IMR-90 (cell line): ENCODE measurements at regions not wholly inside any gene's neighbourhood (a gene's known extent, or its start where the extent isn't known, plus 50 kb on each side); places are given as distances from the start of the nearest gene placed in this dataset.

Experiments
- ATAC-seq: fragments of 200-7000 bp; cut with Tn5 transposase; 2 replicates; pipeline ENCODE4 v1.9.1; 2020; ENCODE audit warnings: low read depth, mild to moderate bottlenecking, moderate library complexity
- BruUV-seq: library from RNA; stranded (reverse); fragments of 400-500 nt; replicated peaks from 2 replicates; lab custom pipeline; 2021; lab: Mats Ljungman, UMichigan
- CTCF ChIA-PET: fragments of 300-600 bp; formaldehyde crosslinking; extraction: SDS; loops from one replicate; lab custom pipeline; 2021; ENCODE audit warnings: antibody characterized with exemption; lab: Yijun Ruan, JAX
- POLR2A ChIA-PET: fragments of 300-600 bp; sonication (Branson Sonifier 250); formaldehyde crosslinking; loops from one replicate; lab custom pipeline; 2022; ENCODE audit warnings: antibody characterized with exemption; ENCODE audit not compliant: unreplicated experiment; lab: Charles Lee
- DNase-seq: peaks from one replicate; pipeline ENCODE4 v3.0.0; 2013
- H2AFZ ChIP-seq: replicated peaks from 2 replicates; pipeline ENCODE3; 2013; ENCODE audit warnings: low read length, mild to moderate bottlenecking; ENCODE audit not compliant: poor library complexity
- H2AK5ac ChIP-seq: 2 replicates; pipeline ENCODE4 v1.6.1; 2013; ENCODE audit warnings: low read depth, low read length, inconsistent platforms
- H2AK9ac ChIP-seq: replicated peaks from 2 replicates; pipeline ENCODE3; 2013; ENCODE audit warnings: mild to moderate bottlenecking, low read depth, low read length, moderate library complexity; ENCODE audit not compliant: poor library complexity
- H2BK120ac ChIP-seq: 2 replicates; pipeline ENCODE4 v1.6.1; 2013; ENCODE audit warnings: low read depth, low read length, inconsistent platforms
- H2BK15ac ChIP-seq: 3 replicates; pipeline ENCODE4 v1.6.1; 2013; ENCODE audit warnings: low read depth, low read length, inconsistent platforms
- H2BK20ac ChIP-seq: 2 replicates; pipeline ENCODE4 v1.6.1; 2013; ENCODE audit warnings: low read depth, mild to moderate bottlenecking, inconsistent platforms, low read length, moderate library complexity
- H2BK5ac ChIP-seq: 2 replicates; pipeline ENCODE4 v1.6.1; 2013; ENCODE audit warnings: mild to moderate bottlenecking, low read depth, low read length, inconsistent platforms; ENCODE audit not compliant: poor library complexity, severe bottlenecking
- H3K14ac ChIP-seq: replicated peaks from 2 replicates; pipeline ENCODE4 v1.6.1; 2013; ENCODE audit warnings: low read depth, low read length, inconsistent platforms
- H3K18ac ChIP-seq: 2 replicates; pipeline ENCODE4 v1.6.1; 2013; ENCODE audit warnings: low read depth, low read length, control low read depth
- H3K23ac ChIP-seq: 2 replicates; pipeline ENCODE4 v1.6.1; 2013; ENCODE audit warnings: low read depth, low read length, inconsistent platforms
- H3K27ac ChIP-seq: 2 replicates; pipeline ENCODE4 v1.5.1; 2013; ENCODE audit warnings: mild to moderate bottlenecking, control low read depth, low read length; ENCODE audit not compliant: insufficient read depth
- H3K27me3 ChIP-seq: 2 replicates; pipeline ENCODE4 v1.6.1; 2013; ENCODE audit warnings: low read length; ENCODE audit not compliant: control insufficient read depth, insufficient read depth
- H3K36me3 ChIP-seq: 2 replicates; pipeline ENCODE4 v1.6.1; 2013; ENCODE audit warnings: low read length, mixed read lengths; ENCODE audit not compliant: control insufficient read depth, insufficient read depth
- H3K4ac ChIP-seq: 2 replicates; pipeline ENCODE4 v1.6.1; 2013; ENCODE audit warnings: low read depth, low read length, inconsistent platforms
- H3K4me1 ChIP-seq: 2 replicates; pipeline ENCODE4 v1.6.1; 2013; ENCODE audit warnings: low read length, mixed read lengths; ENCODE audit not compliant: control insufficient read depth, insufficient read depth
- H3K4me2 ChIP-seq: 2 replicates; pipeline ENCODE4 v1.6.1; 2013; ENCODE audit warnings: low read depth, mild to moderate bottlenecking, control low read depth, low read length, moderate library complexity
- H3K4me3 ChIP-seq: 2 replicates; pipeline ENCODE4 v1.5.1; 2013; ENCODE audit warnings: low read depth, mild to moderate bottlenecking, control low read depth, low read length, moderate library complexity; ENCODE audit not compliant: insufficient read depth
- H3K56ac ChIP-seq: 2 replicates; pipeline ENCODE4 v1.6.1; 2013; ENCODE audit warnings: low read length, inconsistent platforms; ENCODE audit not compliant: insufficient read depth; ENCODE audit errors: extremely low read depth
- H3K79me1 ChIP-seq, 2 experiments: 2 replicates each; pipeline ENCODE4 v1.6.1; 2013; ENCODE audit warnings: low read length in 2 of 2, inconsistent platforms in 1 of 2, low read depth in 1 of 2
- H3K9ac ChIP-seq: 2 replicates; pipeline ENCODE4 v1.6.1; 2013; ENCODE audit warnings: low read depth, low read length, control low read depth
- H3K9me1 ChIP-seq: 2 replicates; pipeline ENCODE4 v1.6.1; 2013; ENCODE audit warnings: low read length, inconsistent platforms; ENCODE audit not compliant: insufficient read depth
- H3K9me3 ChIP-seq: 2 replicates; pipeline ENCODE4 v1.6.1; 2013; ENCODE audit warnings: low read length; ENCODE audit not compliant: control insufficient read depth, insufficient read depth
- H4K20me1 ChIP-seq: 2 replicates; pipeline ENCODE4 v1.6.1; 2013; ENCODE audit warnings: low read length, inconsistent platforms; ENCODE audit not compliant: insufficient read depth
- H4K5ac ChIP-seq: 2 replicates; pipeline ENCODE4 v1.6.1; 2013; ENCODE audit warnings: mild to moderate bottlenecking, low read depth, low read length, control low read depth
- H4K8ac ChIP-seq, 2 experiments: 2 replicates each; pipeline ENCODE4 v1.6.1; 2013; ENCODE audit warnings: low read depth in 2 of 2, low read length in 2 of 2, control low read depth in 1 of 2, inconsistent platforms in 1 of 2
- H4K91ac ChIP-seq: 2 replicates; pipeline ENCODE4 v1.6.1; 2013; ENCODE audit warnings: low read depth, low read length, inconsistent platforms; ENCODE audit not compliant: insufficient read depth
- CHD1 ChIP-seq: IDR thresholded peaks from 2 replicates; pipeline ENCODE4 v1.6.1; 2012; ENCODE audit warnings: low read depth, low read length, improper control_type of control experiment
- FOS ChIP-seq: fragments of 150-350 bp; IDR thresholded peaks from 2 replicates; pipeline ENCODE4 v1.6.1; 2016; ENCODE audit warnings: low read depth, low read length
- MAZ ChIP-seq: IDR thresholded peaks from 2 replicates; pipeline ENCODE4 v1.6.1; 2012; ENCODE audit warnings: low read depth, mild to moderate bottlenecking, low read length, improper control_type of control experiment, moderate library complexity, borderline replicate concordance
- RFX5 ChIP-seq: IDR thresholded peaks from 2 replicates; pipeline ENCODE4 v1.8.0; 2012; ENCODE audit warnings: low read depth, mild to moderate bottlenecking, low read length, moderate library complexity
- WGBS, 2 experiments: methylation state at CpG; one replicate each; pipeline versions ENCODE4 v1.1.5 to v1.1.7; 2013; ENCODE audit warnings: missing lambda C conversion rate in 2 of 2; ENCODE audit not compliant: insufficient read length in 1 of 2; ENCODE audit errors: extremely low coverage in 2 of 2; 5-methylcytosine and 5-hydroxymethylcytosine counted together
- dilution Hi-C: fragments of 300-500 bp; cut with HindIII; formaldehyde crosslinking; loops from one replicate; pipeline ENCODE4 v1.14.3; 2018; ENCODE audit warnings: low sequenced_read_pairs; ENCODE audit not compliant: unreplicated experiment
- in situ Hi-C: fragments of 300-500 bp; cut with MboI; formaldehyde crosslinking; loops from 3 replicates; pipeline ENCODE4 v1.14.3; 2019; ENCODE audit warnings: low sequenced_read_pairs, inconsistent platforms, mixed read lengths
- intact Hi-C: fragments of 100-400 bp; cut with micrococcal nuclease; formaldehyde crosslinking; loops from 2 replicates; pipeline ENCODE4 v1.10.0; 2022

- H3K4me2 ChIP-seq = no peak overlapping the region
- TF ChIP-seq RFX5 (no peak), CHD1 (no peak), MAZ (no peak), FOS (no peak)
- H3K27ac ChIP-seq = no peak overlapping the region
- no peaks in the 10 kb centered on the region for H4K20me1 ChIP-seq
- H2AK9ac ChIP-seq = no peak overlapping the region
- no peak overlapping the region for H3K4me3 ChIP-seq
- DNase-seq (no peak), ATAC-seq (no peak)
- ChIA-PET CTCF (no interaction called here), POLR2A (no interaction called here)
- H2BK20ac ChIP-seq = no peak overlapping the region
- H3K4ac ChIP-seq = no peak overlapping the region
- H3K36me3 ChIP-seq = no peaks in the 10 kb centered on the region
- 80% methylated on average over 3 of the region's 20 CpGs; no CpG with 5 or more reads in 1 of the 2 experiments for WGBS, 2 experiments
- H3K9me3 ChIP-seq = peaks cover 62% of the 10 kb centered on the region
- dilution Hi-C loops = no loop called here
- intact Hi-C loops = no loop called here
- no peaks in the 10 kb centered on the region for H3K27me3 ChIP-seq
- no peak overlapping the region for H2AFZ ChIP-seq
- no peak overlapping the region for H3K23ac ChIP-seq
- no peaks in the 10 kb centered on the region for H3K79me1 ChIP-seq
- H3K4me1 ChIP-seq = no peaks in the 10 kb centered on the region
- H2BK5ac ChIP-seq = no peak overlapping the region
- no TSS peak for BruUV-seq
- no peak overlapping the region for H2BK120ac ChIP-seq
- no peak overlapping the region for H3K56ac ChIP-seq
- H3K9ac ChIP-seq = no peak overlapping the region
- H4K5ac ChIP-seq = no peak overlapping the region
- no peak overlapping the region for H3K14ac ChIP-seq
- in situ Hi-C loops = no loop called here
- no peak overlapping the region for H3K18ac ChIP-seq
- no peak overlapping the region for H4K91ac ChIP-seq
- H4K8ac ChIP-seq = no peak overlapping the region
- no peaks in the 10 kb centered on the region for H3K9me1 ChIP-seq
- no peak overlapping the region for H2AK5ac ChIP-seq
- no peak overlapping the region for H2BK15ac ChIP-seq
These were observed 852.6 kb upstream of the SALL3 start for GRCh38 chr18:78127041-78127440.
